ENCODE measurements at regions not wholly inside any gene's neighbourhood (a gene's known extent, or its start where the extent isn't known, plus 50 kb on each side); places are given as distances from the start of the nearest gene placed in this dataset.

DNA sequence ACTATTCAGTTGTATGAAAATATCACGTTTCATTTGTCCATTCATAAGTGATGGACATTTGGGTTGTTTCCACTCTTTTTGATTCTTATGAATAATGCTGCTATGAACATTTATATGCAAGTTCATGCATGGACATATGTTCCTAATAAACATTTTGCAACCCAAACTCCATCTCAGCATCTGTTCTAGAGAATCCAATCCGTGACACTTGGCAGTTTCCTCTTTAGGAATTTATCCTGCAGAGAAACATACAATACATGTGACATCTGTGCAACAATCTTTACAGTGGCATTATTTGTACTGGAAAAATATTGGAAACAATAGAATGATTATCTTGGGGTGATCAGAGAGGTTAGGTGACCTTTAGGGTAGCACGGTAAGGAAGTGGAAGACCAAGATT is 290.8 kb upstream of the SRRM4 start:
- TF ChIP-seq, protein P1, sequence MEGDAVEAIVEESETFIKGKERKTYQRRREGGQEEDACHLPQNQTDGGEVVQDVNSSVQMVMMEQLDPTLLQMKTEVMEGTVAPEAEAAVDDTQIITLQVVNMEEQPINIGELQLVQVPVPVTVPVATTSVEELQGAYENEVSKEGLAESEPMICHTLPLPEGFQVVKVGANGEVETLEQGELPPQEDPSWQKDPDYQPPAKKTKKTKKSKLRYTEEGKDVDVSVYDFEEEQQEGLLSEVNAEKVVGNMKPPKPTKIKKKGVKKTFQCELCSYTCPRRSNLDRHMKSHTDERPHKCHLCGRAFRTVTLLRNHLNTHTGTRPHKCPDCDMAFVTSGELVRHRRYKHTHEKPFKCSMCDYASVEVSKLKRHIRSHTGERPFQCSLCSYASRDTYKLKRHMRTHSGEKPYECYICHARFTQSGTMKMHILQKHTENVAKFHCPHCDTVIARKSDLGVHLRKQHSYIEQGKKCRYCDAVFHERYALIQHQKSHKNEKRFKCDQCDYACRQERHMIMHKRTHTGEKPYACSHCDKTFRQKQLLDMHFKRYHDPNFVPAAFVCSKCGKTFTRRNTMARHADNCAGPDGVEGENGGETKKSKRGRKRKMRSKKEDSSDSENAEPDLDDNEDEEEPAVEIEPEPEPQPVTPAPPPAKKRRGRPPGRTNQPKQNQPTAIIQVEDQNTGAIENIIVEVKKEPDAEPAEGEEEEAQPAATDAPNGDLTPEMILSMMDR (IDR thresholded peaks at IDR 0.05; ENCODE audit: extremely low read depth, missing control alignments), result no peak

DNA sequence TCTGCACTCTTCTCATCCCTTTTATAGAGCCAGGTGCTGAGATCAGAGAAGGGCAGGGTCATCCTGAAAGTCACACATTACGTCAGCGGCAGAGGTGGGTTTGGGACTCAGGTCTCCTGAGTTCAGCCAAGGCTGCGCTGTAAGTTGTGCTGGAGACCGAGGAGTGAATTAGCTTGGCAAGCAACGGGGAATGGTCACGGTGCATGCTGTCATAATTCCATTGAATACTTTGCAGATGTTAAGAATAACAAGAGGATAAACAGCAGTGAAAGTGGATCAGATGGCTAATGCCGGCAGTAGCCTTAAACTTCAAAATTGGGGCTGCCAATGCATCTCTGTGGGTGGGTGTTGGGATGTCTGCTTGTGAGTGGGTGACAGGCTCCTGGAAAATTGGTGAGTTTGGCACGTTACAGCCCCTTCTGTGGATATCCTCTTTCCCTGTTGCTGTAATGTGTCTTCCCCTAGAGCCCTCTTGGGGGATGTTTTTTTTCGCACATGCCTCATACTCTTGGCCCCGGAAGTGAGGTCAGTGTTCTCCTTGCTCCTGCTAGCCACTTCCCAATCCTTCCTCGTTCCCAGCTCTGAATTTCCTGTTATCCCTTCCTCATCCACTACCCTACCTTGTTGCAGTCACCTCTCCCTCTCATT is 287.1 kb upstream of the SRRM4 start:
- TF ChIP-seq, protein P1 (IDR thresholded peaks at IDR 0.05; ENCODE audit: extremely low read depth, missing control alignments), result no peak
- no peak for DNase-seq (ENCODE audit: low spot score)

More for the DNA sequence above, 290.8 kb upstream of the SRRM4 start:
- DNase-seq (ENCODE audit: low spot score), result no peak

DNA sequence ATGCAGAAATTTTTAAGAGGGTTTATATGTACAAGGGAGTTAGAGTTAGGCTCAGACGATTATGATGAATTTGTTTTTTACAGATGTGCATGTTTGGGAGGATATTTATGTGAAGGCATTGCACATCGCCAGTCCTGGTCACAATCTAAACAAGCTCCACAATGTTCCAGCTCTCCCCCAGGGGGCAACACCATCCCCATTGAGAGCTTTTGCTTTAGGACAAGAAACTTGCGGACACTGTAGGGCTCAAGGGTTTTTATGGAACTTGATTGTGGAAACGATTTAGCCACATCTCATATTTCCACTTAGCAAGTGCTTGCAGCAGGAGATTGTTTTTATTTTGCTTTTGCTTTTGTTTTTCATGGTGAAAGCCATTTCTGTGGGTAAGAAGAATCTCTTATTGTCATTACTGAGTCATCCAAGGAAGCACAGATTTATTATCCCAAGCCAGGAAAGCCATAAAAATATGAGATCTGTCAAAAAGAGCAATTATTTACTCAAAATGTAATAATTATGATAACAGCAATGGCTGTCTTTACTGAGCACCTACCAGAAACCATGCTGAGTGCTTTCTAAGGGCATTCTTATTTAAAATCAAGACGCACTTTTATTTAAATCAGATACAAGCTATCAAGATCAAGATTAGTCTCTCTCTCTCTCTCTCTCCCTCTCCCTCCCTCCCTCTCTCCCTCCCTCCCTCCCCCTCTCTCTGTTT is 276.7 kb upstream of the SRRM4 start:
- TF ChIP-seq, protein P1 (IDR thresholded peaks at IDR 0.05; ENCODE audit: extremely low read depth, missing control alignments), result no peak
- DNase-seq (ENCODE audit: low spot score), result no peak

DNA sequence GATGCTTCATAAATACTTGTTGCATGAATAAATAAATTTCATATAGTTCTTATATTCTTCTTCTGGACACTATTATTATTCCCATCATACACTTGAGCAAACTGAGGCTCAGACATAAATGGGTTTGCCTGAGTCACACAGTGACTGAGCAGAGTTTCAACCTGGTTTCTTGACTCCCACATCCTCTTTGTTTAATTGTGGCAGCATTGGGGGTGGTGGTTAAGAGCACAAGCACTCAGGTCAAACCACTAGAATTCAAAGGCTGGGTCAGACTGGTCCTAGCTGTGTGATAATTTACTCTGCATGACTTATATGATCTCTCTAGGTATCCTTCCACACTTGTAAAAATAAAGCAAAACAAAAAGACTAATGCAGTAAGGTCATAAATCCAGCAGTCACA is 274.9 kb upstream of the SRRM4 start:
- TF ChIP-seq, protein P1 (IDR thresholded peaks at IDR 0.05; ENCODE audit: extremely low read depth, missing control alignments), result no peak
- no peak for DNase-seq (ENCODE audit: low spot score)

DNA sequence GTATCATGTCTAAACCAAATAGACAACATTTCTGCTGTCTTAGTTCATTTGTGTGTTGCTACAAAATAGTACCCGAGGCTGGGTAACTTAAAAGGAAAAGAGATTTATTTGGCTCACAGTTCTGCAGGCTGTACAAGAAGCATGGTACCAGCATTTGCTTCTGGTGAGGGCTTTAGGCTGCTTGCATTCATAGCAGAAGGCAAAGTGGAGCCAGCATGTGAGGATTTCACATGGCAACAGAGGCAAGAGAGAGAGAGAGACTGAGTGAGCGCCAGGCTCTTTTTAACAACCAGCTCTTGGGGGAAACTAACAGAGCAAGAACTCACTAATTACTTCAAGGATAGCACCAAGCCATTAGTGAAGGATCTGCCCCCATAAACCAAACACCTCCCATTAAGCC is 271.4 kb upstream of the SRRM4 start:
- TF ChIP-seq, protein P1 (IDR thresholded peaks at IDR 0.05; ENCODE audit: extremely low read depth, missing control alignments), result no peak
- no peak for DNase-seq (ENCODE audit: low spot score)

DNA sequence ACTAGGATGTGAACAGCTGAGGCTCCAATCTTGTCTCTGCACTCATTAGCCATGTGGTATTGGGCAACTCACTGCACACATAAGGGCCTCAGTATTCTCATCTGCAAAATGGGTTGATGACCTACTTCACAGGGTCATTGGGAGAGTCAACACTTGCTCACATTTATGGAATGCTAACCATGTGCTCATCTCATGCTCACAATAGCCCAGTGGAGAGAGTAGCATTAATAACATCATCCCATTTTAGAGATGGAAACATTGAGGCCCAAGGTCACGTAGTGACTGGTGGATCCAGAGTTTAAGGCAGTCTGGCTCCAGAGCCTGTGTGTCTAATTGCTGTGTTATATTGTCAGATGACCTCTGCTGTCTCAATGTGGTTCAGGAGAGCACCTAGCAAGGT is 270.2 kb upstream of the SRRM4 start:
- TF ChIP-seq, protein P1 (IDR thresholded peaks at IDR 0.05; ENCODE audit: extremely low read depth, missing control alignments), result no peak
- no peak for DNase-seq (ENCODE audit: low spot score)

DNA sequence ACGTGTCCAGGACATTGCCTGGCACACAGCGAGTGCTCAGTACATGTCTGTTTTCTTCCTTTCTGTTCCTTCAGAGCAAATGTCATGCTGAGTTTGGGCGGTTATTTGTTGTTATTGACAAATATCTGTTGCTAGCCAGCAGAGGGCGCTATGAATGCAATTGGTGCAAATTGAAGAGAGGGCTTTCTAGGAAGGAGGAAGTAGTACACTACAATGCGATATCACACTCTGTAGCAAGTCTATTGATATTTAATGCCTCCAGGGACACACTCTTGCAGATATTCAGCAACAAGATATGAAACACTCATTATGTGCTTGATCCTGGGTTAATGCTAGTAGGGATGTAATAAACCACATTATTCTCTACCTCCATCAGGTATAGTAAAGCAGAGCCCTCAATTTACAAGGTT is 267.3 kb upstream of the SRRM4 start:
- TF ChIP-seq, protein P1 (IDR thresholded peaks at IDR 0.05; ENCODE audit: extremely low read depth, missing control alignments), result peak; percentile 38
- peak; percentile 60 for DNase-seq (ENCODE audit: low spot score)

All from GM20000 (cell line).